CD8-positive, alpha-beta memory T cell (primary cell): ENCODE measurements at regions not wholly inside any gene's neighbourhood (a gene's known extent, or its start where the extent isn't known, plus 50 kb on each side); places are given as distances from the start of the nearest gene placed in this dataset.

Source experiments
- CTCF ChIA-PET: fragments of 350-600 bp; sonication (Branson Sonifier 250); formaldehyde crosslinking; loops from one replicate; lab custom pipeline; 2021; ENCODE audit warnings: antibody characterized with exemption; lab: Charles Lee
- POLR2A ChIA-PET: fragments of 350-600 bp; sonication (Branson Sonifier 250); formaldehyde crosslinking; loops from one replicate; lab custom pipeline; 2021; ENCODE audit warnings: antibody characterized with exemption; lab: Charles Lee
- DNase-seq, 5 donors: peaks; one replicate each; pipeline versions ENCODE4 v3.0.0 to v3.0.0-alpha.2; 2020 to 2022; ENCODE audit warnings: mixed read lengths in 1 of 5
- H3K27ac ChIP-seq: one replicate; pipeline ENCODE4 v1.7.0; 2013; ENCODE audit warnings: low read depth, mild to moderate bottlenecking, low read length, moderate library complexity
- H3K27me3 ChIP-seq: 2 replicates; pipeline ENCODE4 v1.7.0; 2013; ENCODE audit warnings: low read length, mild to moderate bottlenecking; ENCODE audit not compliant: insufficient read depth, poor library complexity, severe bottlenecking
- H3K36me3 ChIP-seq: 2 replicates; pipeline ENCODE4 v1.7.0; 2013; ENCODE audit warnings: mild to moderate bottlenecking, low read length, moderate library complexity; ENCODE audit not compliant: insufficient read depth
- H3K4me1 ChIP-seq: 2 replicates; pipeline ENCODE4 v1.7.0; 2013; ENCODE audit warnings: mild to moderate bottlenecking, low read length, moderate library complexity; ENCODE audit not compliant: insufficient read depth
- H3K4me3 ChIP-seq: 2 replicates; pipeline ENCODE4 v1.7.0; 2013; ENCODE audit warnings: mild to moderate bottlenecking, low read length
- H3K9me3 ChIP-seq: 2 replicates; pipeline ENCODE4 v1.7.0; 2013; ENCODE audit warnings: mild to moderate bottlenecking, low read length
- H3K27ac Mint-ChIP-seq, 8 donors: one replicate each; pipeline ENCODE4 v1.8.0; 2020 to 2021; ENCODE audit warnings: mixed read lengths in 8 of 8, mild to moderate bottlenecking in 6 of 8, inconsistent platforms in 3 of 8, moderate library complexity in 3 of 8
- H3K27me3 Mint-ChIP-seq, 2 donors: one replicate each; pipeline ENCODE4 v1.8.0; 2020 to 2021; ENCODE audit warnings: mixed read lengths in 2 of 2, mild to moderate bottlenecking in 1 of 2, moderate library complexity in 1 of 2
- H3K36me3 Mint-ChIP-seq, 3 donors: one replicate each; pipeline ENCODE4 v1.8.0; 2020 to 2021; ENCODE audit warnings: mixed read lengths in 3 of 3, inconsistent platforms in 1 of 3, mild to moderate bottlenecking in 1 of 3
- H3K4me1 Mint-ChIP-seq, 3 donors: one replicate each; pipeline ENCODE4 v1.8.0; 2020 to 2021; ENCODE audit warnings: mixed read lengths in 3 of 3, inconsistent platforms in 1 of 3, mild to moderate bottlenecking in 1 of 3
- H3K4me3 Mint-ChIP-seq, 7 donors: one replicate each; pipeline ENCODE4 v1.8.0; 2020 to 2021; ENCODE audit warnings: mixed read lengths in 7 of 7, mild to moderate bottlenecking in 6 of 7, moderate library complexity in 4 of 7, inconsistent platforms in 2 of 7
- H3K9me3 Mint-ChIP-seq, 5 donors: one replicate each; pipeline ENCODE4 v1.8.0; 2020 to 2022; ENCODE audit warnings: mixed read lengths in 5 of 5, mild to moderate bottlenecking in 3 of 5, moderate library complexity in 2 of 5, inconsistent platforms in 1 of 5

DNA sequence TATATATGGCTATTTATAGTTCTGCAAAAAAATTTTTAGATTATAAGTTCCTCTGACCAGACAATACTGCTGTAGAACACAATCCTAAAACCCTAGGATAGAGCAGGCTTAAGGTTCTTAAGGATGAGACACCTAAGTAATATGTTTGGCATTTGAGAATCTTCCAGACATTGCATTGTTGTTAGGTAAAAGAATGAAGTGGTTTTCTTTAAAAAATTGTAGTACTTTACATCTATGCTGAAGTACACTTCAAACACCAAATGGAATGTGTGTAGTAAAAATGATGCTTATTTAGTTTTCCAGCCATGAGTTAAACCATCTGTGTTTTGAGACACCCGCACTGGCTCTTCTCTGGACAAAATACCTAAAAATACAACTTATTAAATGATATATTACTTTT, 857.7 kb downstream of the OTOL1 start:
- CTCF ChIA-PET: no interaction called here

DNA sequence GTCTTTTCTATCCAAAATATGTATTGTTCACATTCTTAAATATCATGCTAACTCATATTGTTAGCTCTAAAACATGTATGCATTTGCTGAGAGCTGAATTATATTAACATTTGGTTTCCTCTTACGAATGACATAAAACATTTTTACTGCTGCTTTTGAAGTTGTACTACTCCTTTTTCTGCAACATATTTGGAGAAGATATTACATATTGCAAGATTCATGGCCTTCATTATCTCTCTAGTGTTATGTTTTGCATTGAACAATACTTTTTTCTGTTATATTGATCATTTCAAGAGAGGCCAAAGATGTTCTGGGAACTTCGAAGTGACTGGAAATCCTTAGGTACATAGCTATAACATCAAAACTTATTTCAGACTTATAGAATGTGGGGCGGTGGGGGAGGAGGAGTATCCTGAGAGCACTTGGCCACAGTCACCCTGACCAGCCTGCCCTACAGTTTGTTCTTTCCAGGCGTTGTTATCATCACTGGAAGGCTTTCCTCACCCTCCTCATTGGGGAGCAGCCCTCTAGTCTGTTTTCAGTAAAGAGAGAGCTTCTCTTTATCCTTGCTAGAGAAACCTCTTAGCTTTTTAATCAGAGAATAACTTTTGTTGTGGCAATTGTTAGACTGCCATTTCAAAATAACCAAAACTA, 868.6 kb downstream of the OTOL1 start:
- H3K27ac Mint-ChIP-seq: no peak overlapping the region
- H3K9me3 Mint-ChIP-seq: peaks cover 2 to 23% (median 8%) of the 10 kb centered on the region in 5 donors
- no peak for DNase-seq
- ChIA-PET POLR2A (no interaction called here), CTCF (no interaction called here)
- H3K4me1 Mint-ChIP-seq: no peaks in the 10 kb centered on the region
- H3K27me3 Mint-ChIP-seq: no peaks in the 10 kb centered on the region
- H3K9me3 ChIP-seq: no peaks in the 10 kb centered on the region
- no peak overlapping the region for H3K4me3 ChIP-seq
- no peaks in the 10 kb centered on the region for H3K36me3 ChIP-seq
- no peak overlapping the region for H3K27ac ChIP-seq
- H3K4me3 Mint-ChIP-seq: no peak overlapping the region
- H3K27me3 ChIP-seq: no peaks in the 10 kb centered on the region
- peaks cover 0 to 2% (median 0%) of the 10 kb centered on the region in 3 donors for H3K36me3 Mint-ChIP-seq
- no peaks in the 10 kb centered on the region for H3K4me1 ChIP-seq

More for the DNA sequence above, 857.7 kb downstream of the OTOL1 start:
- H3K9me3 ChIP-seq: no peaks in the 10 kb centered on the region
- H3K4me3 Mint-ChIP-seq: no peak overlapping the region
- no peak for DNase-seq
- no peaks in the 10 kb centered on the region for H3K36me3 Mint-ChIP-seq
- H3K27me3 Mint-ChIP-seq: no peaks in the 10 kb centered on the region
- POLR2A ChIA-PET: no interaction called here
- H3K27me3 ChIP-seq: no peaks in the 10 kb centered on the region
- H3K4me1 Mint-ChIP-seq: no peaks in the 10 kb centered on the region
- no peak overlapping the region for H3K27ac ChIP-seq
- peaks cover 2 to 21% (median 11%) of the 10 kb centered on the region in 5 donors for H3K9me3 Mint-ChIP-seq
- H3K4me1 ChIP-seq: no peaks in the 10 kb centered on the region
- no peak overlapping the region for H3K27ac Mint-ChIP-seq
- no peak overlapping the region for H3K4me3 ChIP-seq
- no peaks in the 10 kb centered on the region for H3K36me3 ChIP-seq

DNA sequence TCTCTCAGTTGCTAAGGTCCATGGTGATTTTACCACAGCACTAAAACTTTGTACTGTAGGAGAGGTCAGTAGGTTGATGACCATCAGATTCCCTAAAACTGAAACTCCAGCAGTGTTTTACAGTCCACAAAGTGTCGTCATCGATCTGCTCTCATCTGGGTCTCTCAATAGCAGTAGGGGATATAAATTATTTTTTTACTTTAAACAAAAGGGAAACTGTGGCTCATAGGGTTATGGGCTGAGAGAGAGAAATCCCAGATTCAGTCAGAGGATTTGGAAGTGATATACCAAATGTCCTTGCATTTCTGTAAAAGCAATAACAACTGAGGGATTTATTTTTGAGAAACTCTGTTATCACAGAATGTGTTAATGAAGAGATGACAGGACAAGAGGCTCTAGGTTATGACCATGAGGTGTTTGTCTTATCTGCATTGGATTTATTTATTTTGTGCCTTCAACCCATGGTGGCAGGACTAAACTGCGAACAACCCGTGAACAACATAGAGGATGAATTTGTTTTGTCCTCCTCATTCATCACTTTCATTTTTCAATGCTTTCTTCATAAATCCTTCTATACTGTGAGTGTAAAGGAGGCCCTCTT, 869.7 kb downstream of the OTOL1 start:
- CTCF ChIA-PET: no interaction called here
- peaks cover 0 to 2% (median 0%) of the 10 kb centered on the region in 3 donors for H3K36me3 Mint-ChIP-seq
- no peaks in the 10 kb centered on the region for H3K27me3 Mint-ChIP-seq
- no peak for DNase-seq
- Histone ChIP-seq H3K27me3 (no peaks in the 10 kb centered on the region), H3K4me1 (no peaks in the 10 kb centered on the region), H3K4me3 (no peak overlapping the region), H3K36me3 (no peaks in the 10 kb centered on the region), H3K9me3 (no peaks in the 10 kb centered on the region), H3K27ac (no peak overlapping the region)
- H3K27ac Mint-ChIP-seq: no peak overlapping the region
- H3K4me3 Mint-ChIP-seq: no peak overlapping the region
- peaks cover 2 to 28% (median 8%) of the 10 kb centered on the region in 5 donors for H3K9me3 Mint-ChIP-seq
- POLR2A ChIA-PET: no interaction called here
- no peaks in the 10 kb centered on the region for H3K4me1 Mint-ChIP-seq

DNA sequence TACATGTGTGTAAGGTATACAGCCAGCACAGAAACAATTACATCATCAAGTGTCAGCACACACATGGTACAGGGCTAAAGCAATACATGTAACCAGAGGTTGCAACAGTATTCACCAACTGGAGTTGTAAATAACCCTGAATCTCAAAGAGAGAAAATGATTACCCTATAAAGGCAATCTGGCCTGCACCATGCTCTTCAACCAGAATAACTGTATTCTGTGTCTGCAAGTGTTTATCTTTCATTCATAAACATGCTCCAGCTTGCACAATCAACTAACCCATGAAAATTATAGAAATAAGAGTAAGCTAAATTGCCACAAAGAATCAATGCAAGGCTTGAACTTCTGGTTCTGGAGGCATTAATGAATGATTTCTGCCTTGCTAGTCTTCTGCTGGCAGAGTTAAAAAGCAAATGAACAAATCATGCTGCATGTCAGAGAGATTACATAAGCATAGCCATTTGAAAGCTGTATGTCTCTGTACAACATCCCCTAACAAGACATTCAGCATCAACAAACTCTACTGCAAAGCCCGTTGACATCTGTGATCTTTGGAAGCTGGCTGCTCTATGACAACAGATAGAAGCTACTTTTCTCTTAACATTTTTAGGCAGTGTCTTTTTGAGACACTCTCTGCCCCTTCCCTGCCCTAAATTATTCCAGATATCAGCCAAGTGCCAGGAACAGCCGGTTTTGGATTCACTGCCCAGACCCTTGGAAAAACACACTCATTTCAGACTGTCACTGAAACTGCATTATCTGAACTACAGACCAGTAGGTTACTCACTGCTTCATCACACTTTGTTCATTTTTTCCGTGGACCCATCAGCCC, 871.0 kb downstream of the OTOL1 start:
- H3K4me1 Mint-ChIP-seq: no peaks in the 10 kb centered on the region
- H3K27me3 Mint-ChIP-seq: no peaks in the 10 kb centered on the region
- no peak overlapping the region for H3K4me3 Mint-ChIP-seq
- H3K36me3 Mint-ChIP-seq: peaks cover 0 to 2% (median 0%) of the 10 kb centered on the region in 3 donors
- no peak for DNase-seq
- Histone ChIP-seq H3K9me3 (no peaks in the 10 kb centered on the region), H3K4me3 (no peak overlapping the region), H3K27me3 (no peaks in the 10 kb centered on the region), H3K36me3 (no peaks in the 10 kb centered on the region), H3K4me1 (no peaks in the 10 kb centered on the region), H3K27ac (no peak overlapping the region)
- peaks cover 2 to 29% (median 6%) of the 10 kb centered on the region in 5 donors for H3K9me3 Mint-ChIP-seq
- POLR2A ChIA-PET: no interaction called here
- CTCF ChIA-PET: no interaction called here
- H3K27ac Mint-ChIP-seq: no peak overlapping the region

DNA sequence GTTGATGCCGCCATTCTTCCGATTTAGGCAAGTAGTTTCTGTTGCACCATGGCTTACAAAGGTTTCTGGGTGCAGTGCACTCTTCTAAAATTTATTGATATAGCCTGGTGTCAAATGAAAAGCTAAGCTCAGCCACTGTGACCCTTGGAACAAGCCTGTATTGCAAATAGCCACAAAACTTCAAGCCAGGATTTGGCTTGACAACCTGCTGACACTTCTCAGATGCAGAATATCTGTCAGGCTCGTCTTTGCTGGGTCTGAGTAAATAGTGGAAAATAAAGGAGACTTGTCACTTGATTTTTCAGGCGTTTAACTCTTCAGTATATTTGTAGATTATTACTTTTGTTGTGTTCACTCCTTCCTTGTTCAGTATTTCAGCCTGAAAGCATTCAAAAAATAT, 871.8 kb downstream of the OTOL1 start:
- H3K27me3 ChIP-seq: no peaks in the 10 kb centered on the region
- Mint-ChIP-seq H3K27me3 (no peaks in the 10 kb centered on the region), H3K9me3 (peaks cover 2 to 29% (median 6%) of the 10 kb centered on the region in 5 donors), H3K36me3 (peaks cover 0 to 2% (median 0%) of the 10 kb centered on the region in 3 donors), H3K27ac (no peak overlapping the region), H3K4me1 (no peaks in the 10 kb centered on the region), H3K4me3 (no peak overlapping the region)
- POLR2A ChIA-PET: no interaction called here
- H3K4me1 ChIP-seq: no peaks in the 10 kb centered on the region
- no peaks in the 10 kb centered on the region for H3K9me3 ChIP-seq
- H3K4me3 ChIP-seq: no peak overlapping the region
- DNase-seq: no peak
- H3K27ac ChIP-seq: no peak overlapping the region
- no peaks in the 10 kb centered on the region for H3K36me3 ChIP-seq
- CTCF ChIA-PET: no interaction called here

DNA sequence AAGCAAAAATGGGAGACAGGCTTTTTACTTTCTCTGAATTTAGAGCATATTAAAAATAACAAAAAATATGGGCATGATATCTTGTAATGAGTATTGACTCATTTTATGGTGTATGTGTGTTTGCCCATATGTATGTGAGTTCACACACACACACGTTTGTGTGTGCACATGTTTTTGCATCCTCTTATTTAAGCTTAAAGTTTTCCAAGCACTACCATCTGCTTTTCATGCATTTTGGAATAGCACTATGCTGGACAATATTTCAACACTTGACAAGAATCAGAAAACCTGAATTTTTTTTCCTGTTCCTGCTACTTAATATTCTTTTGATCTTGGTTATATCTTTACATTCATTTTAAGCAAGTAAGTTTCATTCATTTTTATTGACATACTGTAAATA, 872.7 kb downstream of the OTOL1 start:
- no peaks in the 10 kb centered on the region for H3K4me1 Mint-ChIP-seq
- H3K4me3 Mint-ChIP-seq: no peak overlapping the region
- H3K9me3 Mint-ChIP-seq: peaks cover 2 to 29% (median 4%) of the 10 kb centered on the region in 5 donors
- no peak overlapping the region for H3K27ac Mint-ChIP-seq
- DNase-seq: no peak
- ChIA-PET POLR2A (no interaction called here), CTCF (no interaction called here)
- no peaks in the 10 kb centered on the region for H3K27me3 ChIP-seq
- no peaks in the 10 kb centered on the region for H3K4me1 ChIP-seq
- H3K36me3 Mint-ChIP-seq: peaks cover 0 to 2% (median 0%) of the 10 kb centered on the region in 3 donors
- H3K36me3 ChIP-seq: no peaks in the 10 kb centered on the region
- no peak overlapping the region for H3K4me3 ChIP-seq
- H3K27ac ChIP-seq: no peak overlapping the region
- H3K9me3 ChIP-seq: no peaks in the 10 kb centered on the region
- no peaks in the 10 kb centered on the region for H3K27me3 Mint-ChIP-seq

DNA sequence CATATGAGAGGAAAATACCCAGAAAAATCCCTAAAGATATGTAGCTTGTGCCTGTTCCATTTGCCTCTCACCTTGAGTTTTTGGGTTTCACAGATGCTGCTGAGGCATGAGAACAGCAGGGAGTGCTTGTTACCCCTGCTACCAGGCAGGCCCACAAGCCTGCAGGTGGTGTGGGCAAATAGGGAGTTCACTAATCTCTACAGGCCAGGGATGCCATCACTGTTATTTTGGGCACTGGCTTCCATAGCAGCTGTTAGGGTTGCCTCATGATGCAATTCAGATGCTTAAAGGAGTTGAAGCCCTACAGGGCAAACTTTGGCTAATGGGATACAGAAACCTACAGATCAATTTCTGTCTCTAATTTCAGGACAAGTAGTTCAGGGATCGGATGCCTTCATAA, 873.5 kb downstream of the OTOL1 start:
- Histone ChIP-seq H3K36me3 (no peaks in the 10 kb centered on the region), H3K27me3 (no peaks in the 10 kb centered on the region), H3K27ac (no peak overlapping the region), H3K4me3 (no peak overlapping the region), H3K4me1 (no peaks in the 10 kb centered on the region), H3K9me3 (no peaks in the 10 kb centered on the region)
- Mint-ChIP-seq H3K27ac (no peak overlapping the region), H3K36me3 (peaks cover 0 to 2% (median 0%) of the 10 kb centered on the region in 3 donors), H3K4me1 (no peaks in the 10 kb centered on the region), H3K4me3 (no peak overlapping the region), H3K27me3 (no peaks in the 10 kb centered on the region), H3K9me3 (peaks cover 2 to 29% (median 4%) of the 10 kb centered on the region in 5 donors)
- CTCF ChIA-PET: no interaction called here
- DNase-seq: no peak
- POLR2A ChIA-PET: no interaction called here

DNA sequence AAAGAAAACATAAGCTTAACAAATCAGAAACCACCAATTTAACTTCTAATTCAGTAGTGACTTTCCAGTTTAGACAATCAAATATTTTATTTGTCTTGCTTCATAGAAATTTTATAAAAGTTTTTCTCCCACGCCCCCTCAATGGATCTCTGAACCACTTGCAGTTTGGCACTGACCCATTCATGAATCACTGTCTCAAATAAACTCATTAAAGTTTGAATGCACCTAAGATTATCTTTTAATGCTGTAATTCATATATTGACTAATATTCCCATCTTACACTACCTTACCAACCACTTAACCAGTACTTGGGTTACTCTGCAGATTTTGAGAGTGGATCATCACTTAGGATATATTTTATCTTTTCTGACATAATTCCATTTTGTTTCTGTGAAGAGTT, 880.2 kb downstream of the OTOL1 start:
- Mint-ChIP-seq H3K4me3 (no peak overlapping the region), H3K36me3 (no peaks in the 10 kb centered on the region), H3K9me3 (peaks cover 0 to 16% (median 5%) of the 10 kb centered on the region in 5 donors), H3K27me3 (no peaks in the 10 kb centered on the region), H3K27ac (no peak overlapping the region), H3K4me1 (no peaks in the 10 kb centered on the region)
- Histone ChIP-seq H3K27me3 (no peaks in the 10 kb centered on the region), H3K36me3 (no peaks in the 10 kb centered on the region), H3K4me3 (no peak overlapping the region), H3K4me1 (no peaks in the 10 kb centered on the region), H3K9me3 (no peaks in the 10 kb centered on the region), H3K27ac (no peak overlapping the region)
- ChIA-PET CTCF (no interaction called here), POLR2A (no interaction called here)
- no peak for DNase-seq
